ENCODE measurements at regions not wholly inside any gene's neighbourhood (a gene's known extent, or its start where the extent isn't known, plus 50 kb on each side); places are given as distances from the start of the nearest gene placed in this dataset.

GRCh38 chrX:109843963-109844751, 111.1 kb upstream of the ACSL4 start:
- no peak for TF ChIP-seq EZH2 (IDR thresholded peaks at IDR 0.05; ENCODE audit: borderline replicate concordance, low read length)
- no peak for TF ChIP-seq CTCF (conservative IDR thresholded peaks at IDR 0.05 in 1 of 2, IDR thresholded peaks at IDR 0.05 in 1 of 2; ENCODE audit: extremely low read depth in 1 of 2, insufficient read depth in 1 of 2, low read depth in 1 of 2, low read length in 2 of 2)
